Fibroblast of peridontal ligament (primary cell): ENCODE measurements at regions not wholly inside any gene's neighbourhood (a gene's known extent, or its start where the extent isn't known, plus 50 kb on each side); places are given as distances from the start of the nearest gene placed in this dataset.
"Not testable (repeated sequence)": the region's sequence is repeated elsewhere in the genome, so short reads cannot be mapped to it uniquely, and the experiment has no call there.

Experiments used
- DNase-seq: peaks from one replicate; pipeline ENCODE4 v3.0.0-alpha.2; 2010; ENCODE audit errors: extremely low read depth

DNA sequence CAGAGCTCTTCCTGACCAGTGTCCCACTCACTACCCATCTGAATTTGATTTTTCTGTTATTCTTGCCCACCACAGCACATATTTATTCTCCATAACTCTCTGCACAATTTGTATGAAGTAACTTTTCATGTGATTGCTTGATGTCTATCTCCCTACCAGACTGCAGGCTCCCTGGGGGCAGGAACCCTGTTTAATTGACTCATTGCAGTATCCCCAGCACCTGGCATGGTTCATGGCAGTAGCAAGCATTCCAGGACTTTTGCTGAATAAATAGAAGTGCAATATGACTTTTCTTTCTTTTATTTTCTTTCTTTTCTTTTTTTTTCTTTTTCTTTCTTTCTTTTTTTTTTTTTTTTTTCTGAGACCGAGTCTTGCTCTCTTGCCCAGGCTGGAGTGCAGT is 88.7 kb upstream of the XPO1 start:
- DNase-seq, result no peak

DNA sequence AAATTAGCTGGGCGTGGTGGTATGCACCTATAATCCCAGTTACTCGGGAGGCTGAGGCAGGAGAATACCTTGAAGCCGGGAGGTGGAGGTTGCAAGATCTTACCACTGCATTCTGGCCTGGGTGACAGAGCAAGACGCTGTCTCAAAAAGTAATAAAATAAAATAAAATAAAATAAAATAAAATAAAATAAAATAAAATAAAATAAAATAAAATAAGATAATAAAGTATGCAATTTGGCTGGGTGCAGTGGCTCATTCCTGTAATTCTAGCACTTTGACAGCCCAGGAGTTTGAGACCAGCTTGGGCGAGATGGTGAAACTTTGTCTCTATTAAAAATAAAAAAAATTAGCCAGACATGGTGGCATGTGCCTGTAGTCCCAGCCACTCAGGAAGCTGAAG is 85.6 kb upstream of the XPO1 start:
- no peak for DNase-seq

DNA sequence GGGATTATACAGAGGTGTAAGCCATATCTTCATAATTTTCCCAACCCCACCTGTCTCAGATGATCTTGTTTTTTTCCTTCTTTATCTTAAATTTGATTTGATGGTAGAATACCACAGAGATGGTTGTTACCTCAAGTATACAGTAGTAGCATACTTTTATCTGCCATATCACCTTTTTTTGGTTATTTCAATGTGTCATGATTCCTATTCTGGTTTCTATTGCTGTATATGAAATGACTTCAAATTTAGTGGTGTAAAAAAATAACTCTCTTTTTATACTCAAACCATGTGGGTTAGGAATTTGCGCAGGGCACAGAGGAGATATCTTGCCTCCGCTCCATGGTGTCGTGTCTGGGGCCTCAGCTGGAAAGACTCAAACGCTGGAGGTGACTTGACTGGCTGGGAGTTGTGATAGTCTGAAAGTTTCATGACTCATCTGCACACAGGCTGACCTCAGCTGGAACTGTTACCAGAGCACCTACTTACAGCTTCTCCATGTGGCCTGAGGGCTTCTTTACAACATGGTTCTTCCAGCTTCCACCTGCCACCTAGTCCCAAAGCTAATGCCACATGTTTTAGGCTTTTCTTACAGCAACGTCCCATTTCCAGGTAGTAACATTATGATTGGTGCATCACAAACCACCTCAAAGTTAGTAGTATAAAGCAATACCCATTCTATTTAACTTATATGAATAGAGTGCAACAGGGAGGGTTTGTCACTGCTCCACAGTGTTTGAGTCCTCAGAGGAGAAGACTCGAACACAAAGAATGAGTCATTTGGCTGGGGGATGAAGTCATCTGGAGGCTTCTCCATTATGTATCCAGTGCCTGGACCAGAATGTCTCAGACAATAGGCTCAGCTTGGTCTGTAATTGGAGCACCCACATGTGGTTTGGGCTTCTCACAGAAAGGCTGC is 82.3 kb upstream of the XPO1 start:
- DNase-seq, result peak; percentile 84

DNA sequence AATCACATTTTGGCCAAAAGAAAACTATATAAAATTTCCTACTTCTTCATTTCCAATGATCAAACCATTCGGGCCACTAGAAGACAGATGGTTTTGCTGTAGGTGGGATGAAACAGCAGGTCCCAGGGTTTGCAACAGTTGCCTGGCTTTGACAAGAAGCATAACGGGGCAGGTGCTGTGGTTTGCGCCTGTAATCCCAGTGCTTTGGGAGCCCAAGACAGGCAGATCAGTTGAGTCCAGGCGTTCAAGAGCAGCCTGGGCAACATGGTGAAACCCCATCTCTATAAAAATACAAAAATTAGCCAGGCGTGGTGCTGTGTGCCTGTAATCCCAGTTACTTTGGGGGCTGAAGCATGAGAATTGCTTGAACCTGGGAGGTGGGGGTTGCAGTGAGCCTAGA is 81.4 kb upstream of the XPO1 start:
- no peak for DNase-seq

DNA sequence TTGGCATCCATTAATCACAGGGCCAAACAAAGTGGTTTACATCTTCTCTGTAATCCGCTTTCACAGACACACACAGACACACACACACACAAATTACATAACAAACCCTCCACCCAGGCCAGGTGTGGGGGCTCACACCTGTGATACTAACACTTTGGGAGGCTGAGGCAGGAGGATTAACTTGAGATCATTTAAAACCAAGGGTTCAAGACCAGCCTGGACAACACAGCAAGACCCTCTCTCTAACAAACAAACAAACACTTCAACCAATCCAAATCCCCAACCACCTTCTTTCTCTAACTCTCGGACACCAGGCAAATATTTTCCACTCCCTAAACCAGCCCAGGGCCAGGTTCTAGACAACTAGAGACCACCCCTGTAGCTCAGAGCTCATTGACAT is 79.5 kb upstream of the XPO1 start:
- no peak for DNase-seq

DNA sequence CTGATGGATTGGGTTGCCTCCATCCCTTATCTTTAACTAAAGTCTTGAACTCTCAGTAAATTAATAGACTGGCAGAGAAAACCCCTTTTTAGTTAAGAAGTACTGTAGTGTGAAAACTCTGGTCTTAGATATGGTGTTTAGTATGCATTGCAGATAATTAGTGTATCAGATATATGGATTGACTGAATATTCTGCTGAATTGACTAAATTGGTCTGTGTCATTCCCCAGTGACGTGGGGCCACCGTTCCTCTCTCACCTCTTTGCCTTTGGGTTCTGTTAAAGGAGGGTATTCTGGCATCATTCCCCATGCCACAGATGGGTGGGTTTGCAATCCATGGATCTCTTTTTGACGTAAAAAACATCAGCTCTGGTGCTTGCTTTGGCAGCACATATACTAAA is 67.1 kb upstream of the XPO1 start:
- DNase-seq, result no peak

DNA sequence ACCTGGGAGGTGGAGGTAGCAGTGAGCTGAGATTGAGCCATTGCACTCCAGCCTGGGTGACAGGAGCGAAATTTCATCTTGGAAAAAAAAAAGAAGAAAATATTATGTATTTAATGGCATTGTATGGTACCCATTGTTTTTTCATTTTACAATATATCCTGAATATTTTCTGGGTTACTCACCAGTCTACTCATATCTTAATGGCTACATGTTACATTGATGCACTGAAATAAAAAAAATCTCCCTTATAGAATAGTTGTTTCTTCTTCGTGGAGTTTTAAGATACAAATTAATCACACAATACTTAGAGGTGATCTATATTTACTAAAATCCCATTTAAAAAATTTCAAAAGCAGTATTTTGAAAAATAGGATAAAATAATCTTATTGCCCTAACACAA is 66.3 kb upstream of the XPO1 start:
- no peak for DNase-seq

DNA sequence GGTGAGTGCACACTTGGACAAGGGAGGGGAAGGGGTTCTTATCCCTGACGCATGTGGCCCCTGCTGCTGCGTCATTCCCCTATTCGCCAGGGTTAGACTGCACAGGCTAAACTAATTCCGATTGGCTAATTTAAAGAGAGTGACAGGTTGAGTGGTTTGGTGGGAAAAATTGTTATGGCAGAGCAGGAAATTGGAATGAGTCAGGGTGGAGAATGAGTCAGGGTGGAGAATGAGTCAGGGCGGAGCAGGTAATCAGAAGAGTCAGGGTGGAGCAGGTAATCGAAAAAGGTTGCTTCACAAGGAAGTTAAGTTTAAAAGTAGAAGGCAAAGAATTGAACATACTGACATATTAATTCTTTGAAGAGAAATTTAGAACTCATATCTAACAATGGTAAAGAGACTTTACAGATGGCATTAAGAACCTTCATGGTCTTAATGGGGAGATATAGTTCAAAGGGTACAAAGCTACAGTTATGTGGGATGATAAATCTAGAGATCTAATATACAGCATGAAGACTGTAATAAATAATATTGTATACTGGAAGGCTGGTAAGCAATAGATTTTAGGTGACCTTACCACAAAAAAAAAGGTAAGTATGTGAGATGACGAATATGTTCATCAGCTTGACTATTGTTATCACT is 60.5 kb upstream of the XPO1 start:
- not testable (repeated sequence) for DNase-seq

DNA sequence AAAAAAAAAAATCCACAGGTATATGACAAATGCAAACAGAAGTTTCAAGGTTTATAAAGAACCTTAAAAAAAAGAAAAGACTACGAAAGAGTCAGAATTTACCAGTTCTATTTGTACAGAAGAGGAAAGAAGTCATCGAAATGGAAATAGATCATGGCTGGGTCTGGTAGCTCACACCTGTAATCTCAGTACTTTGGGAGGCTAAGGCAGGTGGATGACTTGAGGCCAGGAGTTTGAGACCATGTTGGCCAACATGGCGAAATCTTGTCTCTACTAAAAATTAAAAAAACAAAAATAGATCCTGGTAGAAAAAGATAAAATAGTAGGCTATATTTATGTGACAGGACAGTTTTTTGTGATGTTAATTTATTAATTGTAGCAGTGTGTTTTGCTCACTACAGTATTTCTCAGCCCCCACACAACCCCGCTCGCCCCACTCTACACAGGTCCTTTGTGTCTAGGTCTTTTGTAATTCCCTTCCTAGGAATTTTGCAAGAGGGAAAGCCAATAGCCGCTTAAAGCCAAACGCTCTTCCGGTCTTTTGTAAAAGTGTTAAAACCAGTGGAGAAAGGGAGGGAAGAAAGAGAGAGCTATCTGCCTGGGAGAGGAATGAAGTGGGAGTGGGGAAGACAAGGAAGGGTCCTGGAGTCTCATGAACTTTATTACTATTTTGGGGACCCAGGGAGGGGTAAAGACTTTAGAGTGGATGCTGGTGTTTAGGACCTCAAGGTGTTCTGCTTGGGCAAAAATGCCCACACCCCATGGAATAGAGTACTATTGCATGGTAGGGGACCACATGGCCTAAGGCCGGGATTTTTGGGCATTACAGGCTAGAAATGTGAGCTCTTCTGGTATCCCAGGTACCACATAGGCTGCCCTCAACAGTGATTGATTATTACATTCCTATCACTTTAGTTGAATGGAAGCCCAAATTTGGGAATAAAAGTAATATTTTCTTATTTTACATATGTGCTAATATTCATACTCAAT is 59.4 kb upstream of the XPO1 start:
- no peak for DNase-seq

DNA sequence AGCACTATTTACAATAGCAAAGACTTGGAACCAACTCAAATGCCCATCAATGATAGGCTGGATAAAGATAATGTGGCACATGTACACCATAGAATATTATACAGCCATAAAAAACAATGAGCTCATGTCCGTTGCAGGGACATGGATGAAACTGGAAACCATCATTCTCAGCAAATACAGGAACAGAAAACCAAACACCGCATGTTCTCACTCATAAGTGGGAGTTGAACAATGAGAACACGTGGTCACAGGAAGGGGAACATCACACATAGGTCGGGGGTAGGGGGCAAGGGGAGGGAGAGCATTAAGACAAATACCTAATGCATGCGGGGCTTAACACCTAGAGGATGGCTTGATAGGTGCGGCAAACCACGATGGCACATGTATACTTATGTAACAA is 56.0 kb upstream of the XPO1 start:
- not testable (repeated sequence) for DNase-seq

DNA sequence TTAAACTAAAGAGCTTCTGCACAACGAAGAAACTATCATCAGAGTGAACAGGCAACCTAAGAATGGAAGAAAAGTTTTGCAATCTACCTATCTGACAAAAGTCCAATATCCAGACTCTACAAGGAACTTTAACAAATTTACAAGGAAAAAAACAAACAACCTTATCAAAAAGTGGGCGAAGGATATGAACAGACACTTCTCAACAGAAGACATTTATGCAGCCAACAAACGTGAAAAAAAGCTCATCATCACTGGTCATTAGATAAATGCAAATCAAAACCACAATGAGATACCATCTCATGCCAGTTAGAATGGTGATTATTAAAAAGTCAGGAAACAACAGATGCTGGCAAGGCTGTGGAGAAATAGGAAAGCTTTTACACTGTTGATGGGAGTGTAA is 55.5 kb upstream of the XPO1 start:
- DNase-seq, result not testable (repeated sequence)

DNA sequence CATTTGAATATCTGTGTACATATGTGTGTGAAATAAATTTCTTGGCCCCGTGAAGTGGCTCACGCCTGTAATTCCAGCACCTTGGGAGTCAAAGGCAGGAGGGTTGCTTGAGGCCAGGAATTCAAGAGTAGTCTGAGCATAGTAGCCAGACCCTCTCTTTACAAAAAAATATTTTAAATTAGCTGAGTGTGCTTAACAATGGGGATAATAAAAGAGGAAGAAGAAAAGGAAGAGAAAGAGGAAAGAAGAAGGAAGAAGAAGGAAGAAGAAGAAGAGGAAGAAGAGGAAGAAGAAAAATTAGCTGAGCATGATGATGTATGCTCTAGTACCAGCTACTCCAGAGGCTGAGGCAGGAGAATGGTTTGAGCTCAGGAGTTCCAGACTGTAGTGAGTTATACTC is 52.1 kb upstream of the XPO1 start:
- DNase-seq, result no peak

DNA sequence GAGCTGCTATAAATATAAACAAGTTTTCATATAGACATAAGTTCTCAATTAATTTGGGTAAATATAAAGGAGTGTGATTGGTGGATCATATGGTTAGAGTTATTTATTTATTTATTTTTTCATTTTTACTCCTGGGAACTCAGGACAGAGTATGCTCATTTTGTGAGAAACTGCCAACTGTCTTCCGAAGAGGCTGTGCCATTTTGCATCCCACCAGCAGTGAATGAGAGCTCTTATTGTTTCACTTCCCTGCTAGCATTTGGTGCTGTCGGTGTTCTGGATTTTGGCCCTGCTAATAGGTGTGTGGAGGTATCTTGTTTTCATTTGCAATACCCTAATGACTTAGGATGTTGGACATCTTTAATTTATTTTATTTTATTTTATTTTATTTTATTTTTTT is 50.4 kb upstream of the XPO1 start:
- DNase-seq, result no peak
